NCI-H2227 treated with DMSO at 0.1 percent for 48 hours (cell line): ENCODE measurements at regions not wholly inside any gene's neighbourhood (a gene's known extent, or its start where the extent isn't known, plus 50 kb on each side); places are given as distances from the start of the nearest gene placed in this dataset.
"Not testable (repeated sequence)": the region's sequence is repeated elsewhere in the genome, so short reads cannot be mapped to it uniquely, and the experiment has no call there.

Source experiments
- DNase-seq: peaks from one replicate; lab custom pipeline; 2025; lab: John Stamatoyannopoulos, UW

- no peak for DNase-seq
Observed at GRCh38 chr3:43236008-43236407, 50.3 kb upstream of the SNRK start.

GRCh38 chr3:43233062-43233461 lies 53.3 kb upstream of the SNRK start:
- no peak for DNase-seq

GRCh38 chr3:43231276-43232000 lies 54.9 kb upstream of the SNRK start:
- no peak for DNase-seq

- not testable (repeated sequence) for DNase-seq
Observed at GRCh38 chr3:43229865-43230264, 56.5 kb upstream of the SNRK start.

- DNase-seq = not testable (repeated sequence)
Observed at GRCh38 chr3:43227685-43228084, 58.7 kb upstream of the SNRK start.

GRCh38 chr3:43224405-43225073 lies 61.8 kb upstream of the SNRK start:
- DNase-seq = no peak

GRCh38 chr3:43223670-43224364 lies 62.5 kb upstream of the SNRK start:
- no peak for DNase-seq

- DNase-seq = no peak
Observed at GRCh38 chr3:43222590-43222989, 63.8 kb upstream of the SNRK start.

GRCh38 chr3:43221076-43221475 lies 65.3 kb upstream of the SNRK start:
- DNase-seq = no peak

GRCh38 chr3:43219616-43220015 lies 66.7 kb upstream of the SNRK start:
- no peak for DNase-seq

GRCh38 chr3:43218921-43219320 lies 67.4 kb upstream of the SNRK start:
- DNase-seq = no peak

- DNase-seq = no peak
Observed at GRCh38 chr3:43218156-43218555, 68.2 kb upstream of the SNRK start.

GRCh38 chr3:43217633-43218032 lies 68.7 kb upstream of the SNRK start:
- no peak for DNase-seq

GRCh38 chr3:43217206-43217605 lies 69.1 kb upstream of the SNRK start:
- no peak for DNase-seq

GRCh38 chr3:43215663-43216275 lies 70.6 kb upstream of the SNRK start:
- no peak for DNase-seq

GRCh38 chr3:43215138-43215537 lies 71.2 kb upstream of the SNRK start:
- DNase-seq = no peak

- no peak for DNase-seq
Observed at GRCh38 chr3:43214616-43215015, 71.7 kb upstream of the SNRK start.

- DNase-seq = no peak
Observed at GRCh38 chr3:43213631-43214030, 72.7 kb upstream of the SNRK start.

GRCh38 chr3:43212914-43213611 lies 73.3 kb upstream of the SNRK start:
- DNase-seq = no peak

- no peak for DNase-seq
Observed at GRCh38 chr3:43211681-43212080, 74.7 kb upstream of the SNRK start.

- no peak for DNase-seq
Observed at GRCh38 chr3:43210049-43211027, 76.0 kb upstream of the SNRK start.
